OCI-M2 (cell line): ENCODE measurements at regions not wholly inside any gene's neighbourhood (a gene's known extent, or its start where the extent isn't known, plus 50 kb on each side); places are given as distances from the start of the nearest gene placed in this dataset.
"Not testable (repeated sequence)": the region's sequence is repeated elsewhere in the genome, so short reads cannot be mapped to it uniquely, and the experiment has no call there.

Experiments
- DNase-seq: peaks from one replicate; lab custom pipeline; 2025; ENCODE audit not compliant: unreplicated experiment; lab: John Stamatoyannopoulos, UW

DNA sequence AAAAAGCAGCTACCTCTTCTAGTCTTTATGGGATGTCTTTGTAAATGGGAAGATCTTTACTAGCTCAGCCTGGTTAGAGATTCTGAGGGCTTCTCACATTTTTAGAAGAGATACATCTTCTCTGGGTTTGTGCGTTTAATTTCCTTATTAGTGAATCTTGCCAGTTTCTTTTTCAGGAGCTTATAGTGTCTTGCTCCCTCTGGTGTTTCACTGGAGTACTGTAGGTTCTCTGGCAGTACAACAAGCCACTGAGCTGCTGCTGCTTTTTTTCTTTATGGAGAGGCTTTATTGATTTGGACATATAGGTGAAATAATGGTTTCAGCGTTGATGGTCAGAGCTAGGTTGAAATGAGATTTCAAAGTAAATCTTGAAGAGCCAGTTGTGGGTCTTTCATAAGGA lies 82.9 kb downstream of the LAS1L start:
- DNase-seq: peak; percentile 8

DNA sequence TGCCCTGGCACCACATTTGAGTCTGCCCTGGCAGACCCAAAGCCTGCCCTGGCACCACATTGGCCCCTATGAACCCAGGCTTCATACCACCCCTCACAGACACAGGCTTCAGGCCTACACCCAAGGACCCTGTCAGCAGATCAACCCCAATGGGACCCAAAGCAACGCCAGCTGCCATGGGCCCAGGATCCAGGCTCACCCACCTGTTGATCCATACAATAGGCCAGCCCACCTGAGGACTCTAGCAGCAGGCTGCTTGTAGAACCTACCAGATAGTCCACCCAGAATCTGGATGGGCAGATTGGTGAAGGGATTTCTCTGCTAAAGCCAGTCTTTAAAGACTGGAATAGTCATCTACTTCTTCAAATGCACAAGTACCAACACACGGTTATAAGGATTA lies 114.4 kb downstream of the LAS1L start:
- no peak for DNase-seq

DNA sequence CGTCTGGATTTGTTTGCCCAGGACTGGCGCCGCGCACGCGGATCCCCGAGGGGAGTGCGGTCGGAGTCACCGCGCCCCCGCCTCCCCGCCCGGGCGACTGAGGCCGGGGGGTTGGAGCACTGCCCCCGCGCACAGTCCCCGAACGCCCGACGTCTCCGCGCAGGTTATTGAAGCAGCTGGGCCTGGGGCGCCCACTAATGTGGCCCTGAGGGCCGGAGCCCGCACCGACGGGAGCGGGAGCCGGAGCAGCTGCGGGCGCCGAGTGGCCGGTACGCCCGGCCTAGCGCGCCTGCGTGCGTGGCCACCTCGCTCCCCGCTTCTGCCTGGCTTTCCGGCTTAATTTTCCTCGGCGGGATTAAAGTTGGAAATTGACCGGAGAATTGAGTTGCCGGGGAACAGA lies 126.9 kb downstream of the LAS1L start:
- DNase-seq: not testable (repeated sequence)

DNA sequence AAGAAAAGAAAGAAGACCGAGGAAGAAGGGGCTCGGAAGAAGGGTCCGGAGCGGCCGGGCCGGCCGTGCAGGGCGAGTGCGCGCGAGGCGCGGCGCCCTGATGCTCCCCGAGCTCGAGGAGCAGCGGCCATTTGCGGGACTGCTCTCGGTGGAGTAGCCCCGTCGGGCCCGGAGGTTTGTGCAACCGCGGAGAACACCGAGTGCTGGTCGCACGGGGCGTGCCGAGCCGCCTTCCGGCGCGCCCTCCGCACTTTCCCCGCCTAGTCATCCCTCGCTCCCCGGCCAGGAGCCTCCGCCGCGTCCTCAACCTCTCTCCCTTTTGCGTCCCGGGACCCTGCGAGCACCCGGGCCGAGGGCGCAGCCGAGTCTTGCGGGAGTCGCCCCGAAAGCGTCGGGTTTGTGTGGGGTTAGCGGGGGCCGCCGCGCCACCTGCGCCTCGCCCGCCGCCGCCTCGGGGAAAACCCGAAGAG lies 127.4 kb downstream of the LAS1L start:
- DNase-seq: no peak

DNA sequence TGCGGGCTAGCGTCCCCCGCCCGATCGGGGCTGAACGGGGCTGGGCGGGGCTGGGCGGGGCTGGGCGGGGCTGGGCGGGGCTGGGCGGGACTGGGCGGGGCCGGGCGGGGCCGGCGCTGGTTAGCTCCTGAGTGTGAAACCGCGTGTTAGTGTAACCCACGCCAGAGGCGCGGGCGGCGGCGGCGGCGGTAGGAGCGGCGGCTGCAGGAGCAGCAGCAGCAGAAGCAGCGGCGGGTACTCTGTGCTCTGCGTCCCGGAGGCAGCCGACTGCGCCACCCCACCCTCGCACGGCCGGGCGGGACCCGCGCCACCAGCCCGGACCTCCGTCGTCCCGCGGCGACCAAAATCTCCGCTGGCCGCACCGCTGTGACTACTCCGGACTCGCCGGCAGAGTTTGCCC lies 128.1 kb downstream of the LAS1L start:
- no peak for DNase-seq

DNA sequence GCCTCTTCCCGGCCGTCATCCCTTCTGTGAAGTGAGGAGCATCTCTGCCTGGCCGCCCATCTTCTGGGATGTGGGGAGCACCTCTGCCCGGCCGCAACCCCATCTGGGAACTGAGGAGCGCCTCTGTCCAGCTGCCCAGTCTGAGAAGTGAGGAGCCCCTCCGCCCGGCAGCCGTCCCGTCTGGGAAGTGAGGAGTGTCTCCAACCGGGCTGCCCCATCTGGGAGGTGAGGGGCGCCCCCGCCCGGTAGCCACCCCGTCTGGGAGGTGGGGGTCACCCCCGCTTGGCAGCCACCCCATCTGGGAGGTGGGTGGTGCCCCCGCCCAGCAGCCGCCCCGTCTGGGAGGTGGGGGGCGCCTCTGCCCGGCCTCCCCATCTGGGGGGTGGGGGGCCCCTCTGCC lies 142.3 kb downstream of the LAS1L start:
- no peak for DNase-seq

DNA sequence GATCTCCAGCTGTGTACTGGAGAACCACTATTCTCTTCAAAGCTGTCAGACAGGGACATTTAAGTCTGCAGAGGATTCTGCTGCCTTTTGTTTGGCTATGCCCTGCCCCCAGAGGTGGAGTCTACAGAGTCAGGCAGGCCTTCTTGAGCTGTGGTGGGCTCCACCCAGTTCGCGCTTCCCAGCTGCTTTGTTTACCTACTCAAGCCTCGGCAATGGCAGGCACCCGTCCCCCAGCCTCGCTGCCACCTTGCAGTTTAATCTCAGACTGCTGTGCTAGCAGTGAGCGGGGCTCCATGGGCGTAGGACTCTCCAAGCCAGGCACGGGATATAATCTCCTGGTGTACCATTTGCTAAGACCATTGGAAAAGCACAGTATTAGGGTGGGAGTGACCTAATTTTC lies 145.5 kb downstream of the LAS1L start:
- not testable (repeated sequence) for DNase-seq
